ENCODE measurements at regions not wholly inside any gene's neighbourhood (a gene's known extent, or its start where the extent isn't known, plus 50 kb on each side); places are given as distances from the start of the nearest gene placed in this dataset.

DNA sequence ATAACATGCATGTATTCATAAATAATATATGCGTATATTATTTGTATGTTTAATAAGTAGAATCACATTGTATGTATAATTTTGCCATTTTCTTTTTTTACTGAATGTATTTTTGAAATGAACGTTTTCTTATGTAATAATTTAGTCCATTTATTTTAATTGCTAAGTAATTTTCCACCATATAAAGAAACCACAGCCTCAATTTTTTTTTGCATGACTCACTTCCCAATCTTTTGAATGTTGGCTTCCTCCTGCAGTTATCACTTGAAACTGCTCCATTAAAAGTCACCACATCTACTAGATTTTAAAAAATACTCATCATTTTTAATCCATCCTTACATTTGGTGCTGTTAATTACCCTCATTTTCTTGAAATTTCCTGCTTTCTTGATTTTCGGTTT is 363.3 kb upstream of the MEF2C start:
- H3K4me3 ChIP-seq (ENCODE audit: low read depth, poor library complexity, severe bottlenecking) = no peak overlapping the region
- WGBS, 2 donors = 63 to 72% methylated on average over 3 of the region's 3 CpGs
- DNase-seq (ENCODE audit: low spot score in 2 of 2) = no peak
- TF ChIP-seq, protein P1, sequence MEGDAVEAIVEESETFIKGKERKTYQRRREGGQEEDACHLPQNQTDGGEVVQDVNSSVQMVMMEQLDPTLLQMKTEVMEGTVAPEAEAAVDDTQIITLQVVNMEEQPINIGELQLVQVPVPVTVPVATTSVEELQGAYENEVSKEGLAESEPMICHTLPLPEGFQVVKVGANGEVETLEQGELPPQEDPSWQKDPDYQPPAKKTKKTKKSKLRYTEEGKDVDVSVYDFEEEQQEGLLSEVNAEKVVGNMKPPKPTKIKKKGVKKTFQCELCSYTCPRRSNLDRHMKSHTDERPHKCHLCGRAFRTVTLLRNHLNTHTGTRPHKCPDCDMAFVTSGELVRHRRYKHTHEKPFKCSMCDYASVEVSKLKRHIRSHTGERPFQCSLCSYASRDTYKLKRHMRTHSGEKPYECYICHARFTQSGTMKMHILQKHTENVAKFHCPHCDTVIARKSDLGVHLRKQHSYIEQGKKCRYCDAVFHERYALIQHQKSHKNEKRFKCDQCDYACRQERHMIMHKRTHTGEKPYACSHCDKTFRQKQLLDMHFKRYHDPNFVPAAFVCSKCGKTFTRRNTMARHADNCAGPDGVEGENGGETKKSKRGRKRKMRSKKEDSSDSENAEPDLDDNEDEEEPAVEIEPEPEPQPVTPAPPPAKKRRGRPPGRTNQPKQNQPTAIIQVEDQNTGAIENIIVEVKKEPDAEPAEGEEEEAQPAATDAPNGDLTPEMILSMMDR (IDR thresholded peaks at IDR 0.05) = no peak
- TF ChIP-seq POLR2A (IDR thresholded peaks at IDR 0.05) = no peak
- intact Hi-C loops (cut with DNase I; ENCODE audit: low total_unique reads) = no loop called here

DNA sequence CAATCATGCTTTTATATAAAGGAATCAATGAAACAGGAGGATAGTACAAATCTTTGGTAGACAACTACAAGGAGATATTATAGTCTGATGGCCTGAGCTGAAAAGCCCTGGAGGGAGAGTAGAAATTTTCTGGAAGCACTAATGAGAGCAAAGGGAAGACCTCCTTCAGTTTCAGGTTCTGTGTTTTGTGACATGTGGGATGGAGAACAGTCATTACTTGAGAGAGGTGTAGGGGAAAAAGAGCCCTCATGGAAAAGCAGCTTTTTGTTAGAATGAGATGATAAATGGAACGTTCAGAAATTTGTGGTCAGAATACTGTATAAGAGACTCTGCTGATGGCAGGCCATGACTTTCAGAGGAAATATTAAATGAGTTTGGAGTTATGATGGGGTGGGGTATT is 360.6 kb upstream of the MEF2C start:
- 84 to 89% methylated on average over 1 of the region's 1 CpG for WGBS, 2 donors
- intact Hi-C loops (cut with DNase I; ENCODE audit: low total_unique reads) = no loop called here
- TF ChIP-seq POLR2A (IDR thresholded peaks at IDR 0.05) = no peak
- TF ChIP-seq, protein P1 (IDR thresholded peaks at IDR 0.05) = no peak
- H3K4me3 ChIP-seq (ENCODE audit: low read depth, poor library complexity, severe bottlenecking) = no peak overlapping the region
- DNase-seq (ENCODE audit: low spot score in 2 of 2) = no peak

DNA sequence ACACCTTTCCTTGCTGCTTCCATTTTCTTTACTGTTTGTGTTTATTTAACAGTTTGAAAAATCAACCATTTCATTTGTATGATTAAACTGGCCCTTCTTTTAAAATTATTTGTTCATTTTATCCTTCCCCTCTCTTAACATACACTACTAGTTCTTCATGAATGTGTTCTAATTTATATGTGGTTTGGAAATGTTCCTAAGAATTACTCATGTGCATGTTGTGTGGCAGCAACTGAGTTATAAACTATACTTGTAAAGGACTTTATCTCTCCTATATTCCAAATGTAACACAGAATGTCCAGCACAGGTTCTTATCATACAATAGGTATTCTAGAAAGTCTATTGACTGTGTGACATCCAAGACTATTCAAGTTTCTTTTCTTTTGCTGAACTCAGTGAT is 358.2 kb upstream of the MEF2C start:
- TF ChIP-seq, protein P1 (IDR thresholded peaks at IDR 0.05) = no peak
- no peak for TF ChIP-seq POLR2A (IDR thresholded peaks at IDR 0.05)
- no peak for DNase-seq (ENCODE audit: low spot score in 2 of 2)
- intact Hi-C loops (cut with DNase I; ENCODE audit: low total_unique reads) = no loop called here
- H3K4me3 ChIP-seq (ENCODE audit: low read depth, poor library complexity, severe bottlenecking) = no peak overlapping the region

DNA sequence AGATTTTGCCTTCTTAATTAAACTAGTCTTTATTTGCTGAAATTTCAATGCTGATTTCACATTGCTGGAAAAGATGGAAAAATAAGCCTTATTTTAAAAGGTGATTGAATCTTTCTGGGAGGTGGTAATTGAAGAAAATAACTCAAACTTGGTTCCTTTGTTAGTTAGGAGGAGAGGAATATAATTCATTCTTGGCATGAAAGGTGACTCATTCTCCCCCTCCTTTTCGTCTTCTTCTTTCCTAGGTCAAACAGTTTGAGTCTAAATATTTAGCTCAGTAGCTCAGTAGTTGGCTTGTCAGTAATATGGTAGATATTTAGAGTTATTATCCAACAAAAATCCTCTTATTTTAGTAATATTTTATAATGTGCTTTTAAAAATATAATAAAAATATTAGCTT is 353.9 kb upstream of the MEF2C start:
- no peak overlapping the region for H3K4me3 ChIP-seq (ENCODE audit: low read depth, poor library complexity, severe bottlenecking)
- no peak for TF ChIP-seq POLR2A (IDR thresholded peaks at IDR 0.05)
- TF ChIP-seq, protein P1 (IDR thresholded peaks at IDR 0.05) = no peak
- intact Hi-C loops (cut with DNase I; ENCODE audit: low total_unique reads) = no loop called here
- 31 to 51% methylated on average over 1 of the region's 1 CpG for WGBS, 2 donors
- DNase-seq (ENCODE audit: low spot score in 2 of 2) = no peak

DNA sequence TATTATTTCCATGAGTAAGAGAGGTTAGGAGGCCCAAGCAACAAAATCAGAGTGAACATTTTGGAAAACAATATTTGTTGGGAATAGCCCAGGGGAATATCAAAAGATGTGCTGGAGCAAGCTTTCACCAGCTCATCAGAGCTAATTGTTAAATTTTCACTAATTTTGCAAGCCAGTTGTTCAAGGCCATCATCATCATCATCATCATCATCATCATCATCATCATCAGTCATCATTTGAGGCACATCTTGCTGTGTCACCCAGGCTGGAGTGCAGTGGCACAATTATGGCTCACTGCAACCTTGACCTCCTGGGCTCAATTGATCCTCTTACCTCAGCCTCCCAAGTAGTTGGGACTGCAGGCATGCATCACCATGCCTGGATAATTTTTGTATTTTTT is 350.5 kb upstream of the MEF2C start:
- no peak overlapping the region for H3K4me3 ChIP-seq (ENCODE audit: low read depth, poor library complexity, severe bottlenecking)
- DNase-seq (ENCODE audit: low spot score in 2 of 2) = no peak
- intact Hi-C loops (cut with DNase I; ENCODE audit: low total_unique reads) = no loop called here
- TF ChIP-seq, protein P1 (IDR thresholded peaks at IDR 0.05) = no peak
- no peak for TF ChIP-seq POLR2A (IDR thresholded peaks at IDR 0.05)

DNA sequence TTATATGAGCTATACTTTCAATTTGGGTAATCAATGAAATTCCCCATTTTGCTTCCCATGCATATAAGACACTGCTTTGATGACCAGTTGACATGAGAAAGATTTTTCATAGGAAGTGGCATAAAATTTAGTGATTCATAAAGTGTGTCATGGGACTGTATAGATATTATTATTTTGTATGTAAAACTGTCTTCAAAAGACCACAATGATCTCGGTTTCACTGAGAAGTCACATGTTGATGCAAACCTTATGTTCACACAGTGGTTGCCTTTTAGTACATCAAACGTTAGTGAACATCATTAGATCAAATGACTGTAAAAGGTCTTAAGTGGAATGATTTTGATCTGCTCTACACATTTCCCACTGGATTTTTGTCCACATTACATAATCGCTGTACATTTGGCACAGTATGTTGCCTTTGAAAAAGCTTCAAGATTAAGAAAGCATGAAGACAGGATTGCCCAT is 349.2 kb upstream of the MEF2C start:
- 59 to 63% methylated on average over 3 of the region's 3 CpGs for WGBS, 2 donors
- TF ChIP-seq, protein P1 (IDR thresholded peaks at IDR 0.05) = no peak
- no peak for TF ChIP-seq POLR2A (IDR thresholded peaks at IDR 0.05)
- H3K4me3 ChIP-seq (ENCODE audit: low read depth, poor library complexity, severe bottlenecking) = no peak overlapping the region
- intact Hi-C loops (cut with DNase I; ENCODE audit: low total_unique reads) = no loop called here
- DNase-seq (ENCODE audit: low spot score in 2 of 2) = no peak
